ENCODE measurements at regions not wholly inside any gene's neighbourhood (a gene's known extent, or its start where the extent isn't known, plus 50 kb on each side); places are given as distances from the start of the nearest gene placed in this dataset.

- TF ChIP-seq, protein P1, sequence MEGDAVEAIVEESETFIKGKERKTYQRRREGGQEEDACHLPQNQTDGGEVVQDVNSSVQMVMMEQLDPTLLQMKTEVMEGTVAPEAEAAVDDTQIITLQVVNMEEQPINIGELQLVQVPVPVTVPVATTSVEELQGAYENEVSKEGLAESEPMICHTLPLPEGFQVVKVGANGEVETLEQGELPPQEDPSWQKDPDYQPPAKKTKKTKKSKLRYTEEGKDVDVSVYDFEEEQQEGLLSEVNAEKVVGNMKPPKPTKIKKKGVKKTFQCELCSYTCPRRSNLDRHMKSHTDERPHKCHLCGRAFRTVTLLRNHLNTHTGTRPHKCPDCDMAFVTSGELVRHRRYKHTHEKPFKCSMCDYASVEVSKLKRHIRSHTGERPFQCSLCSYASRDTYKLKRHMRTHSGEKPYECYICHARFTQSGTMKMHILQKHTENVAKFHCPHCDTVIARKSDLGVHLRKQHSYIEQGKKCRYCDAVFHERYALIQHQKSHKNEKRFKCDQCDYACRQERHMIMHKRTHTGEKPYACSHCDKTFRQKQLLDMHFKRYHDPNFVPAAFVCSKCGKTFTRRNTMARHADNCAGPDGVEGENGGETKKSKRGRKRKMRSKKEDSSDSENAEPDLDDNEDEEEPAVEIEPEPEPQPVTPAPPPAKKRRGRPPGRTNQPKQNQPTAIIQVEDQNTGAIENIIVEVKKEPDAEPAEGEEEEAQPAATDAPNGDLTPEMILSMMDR (IDR thresholded peaks at IDR 0.05), result no peak
- TF ChIP-seq EP300 (IDR thresholded peaks at IDR 0.05), result no peak
Observed at GRCh38 chr4:35926788-35927187, 317.5 kb downstream of the ARAP2 start.
